NCI-H2107 treated with DMSO at 0.1 percent for 48 hours (cell line): ENCODE measurements at regions not wholly inside any gene's neighbourhood (a gene's known extent, or its start where the extent isn't known, plus 50 kb on each side); places are given as distances from the start of the nearest gene placed in this dataset.

ENCODE experiments used
- DNase-seq: peaks from one replicate; lab custom pipeline; 2025; ENCODE audit not compliant: unreplicated experiment; lab: John Stamatoyannopoulos, UW

DNA sequence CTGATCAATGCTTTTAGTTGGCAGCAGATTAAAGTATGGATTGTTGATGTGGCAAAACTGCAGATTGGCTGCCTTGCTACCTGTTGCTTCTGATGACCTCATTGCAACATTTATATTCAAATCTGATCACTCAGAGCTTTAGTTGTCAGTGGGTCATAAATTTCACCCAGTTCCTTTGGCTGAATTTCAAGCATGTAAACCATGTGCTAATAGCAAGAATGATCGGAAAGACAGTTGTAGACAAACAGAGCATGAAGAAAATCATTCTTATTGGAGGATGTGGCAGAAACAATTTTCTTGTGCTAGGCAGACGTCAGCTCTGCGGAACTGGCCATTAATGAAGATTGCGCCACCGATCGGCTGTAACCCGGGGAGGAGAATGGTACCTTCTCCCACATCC lies 346.6 kb upstream of the EEF2KMT start:
- DNase-seq, result no peak

DNA sequence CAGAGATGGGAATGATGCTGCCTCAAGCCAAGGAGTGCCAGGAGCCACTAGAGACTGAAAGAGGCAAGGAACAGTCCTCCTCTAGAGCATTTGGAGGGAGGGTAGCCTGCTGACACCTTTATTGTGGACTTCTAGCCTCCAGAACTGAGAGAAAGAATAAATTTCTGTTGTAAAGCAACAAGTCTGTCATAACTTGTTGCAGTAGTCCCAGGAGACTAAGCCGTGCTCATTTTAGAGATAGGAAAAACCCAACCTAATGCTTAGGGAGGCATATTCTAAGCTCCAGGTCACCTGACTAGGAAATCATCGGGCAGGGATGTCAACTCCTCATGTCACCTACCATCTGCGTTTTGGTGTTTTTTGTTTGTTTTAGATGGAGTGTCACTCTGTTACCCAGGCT lies 345.4 kb upstream of the EEF2KMT start:
- no peak for DNase-seq

DNA sequence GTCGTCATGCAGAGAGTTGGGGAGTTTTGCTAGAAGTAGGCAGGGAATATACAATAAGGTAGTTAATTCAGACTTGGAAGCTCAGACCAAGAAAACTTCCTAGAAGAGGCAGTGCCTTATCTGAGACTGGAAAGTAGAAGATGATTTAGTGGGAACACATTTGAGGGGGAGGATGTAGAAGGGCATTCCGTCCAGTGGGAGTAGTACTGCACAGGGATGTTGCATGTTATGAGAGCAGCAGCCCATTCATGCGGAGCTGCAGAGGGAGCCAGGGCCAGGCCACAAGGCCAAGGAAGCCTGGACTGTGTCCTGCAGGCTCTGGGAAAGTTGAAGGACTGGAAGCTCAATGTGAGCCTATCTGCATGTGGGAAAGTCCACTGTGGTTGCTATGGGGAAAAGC lies 344.5 kb upstream of the EEF2KMT start:
- no peak for DNase-seq

DNA sequence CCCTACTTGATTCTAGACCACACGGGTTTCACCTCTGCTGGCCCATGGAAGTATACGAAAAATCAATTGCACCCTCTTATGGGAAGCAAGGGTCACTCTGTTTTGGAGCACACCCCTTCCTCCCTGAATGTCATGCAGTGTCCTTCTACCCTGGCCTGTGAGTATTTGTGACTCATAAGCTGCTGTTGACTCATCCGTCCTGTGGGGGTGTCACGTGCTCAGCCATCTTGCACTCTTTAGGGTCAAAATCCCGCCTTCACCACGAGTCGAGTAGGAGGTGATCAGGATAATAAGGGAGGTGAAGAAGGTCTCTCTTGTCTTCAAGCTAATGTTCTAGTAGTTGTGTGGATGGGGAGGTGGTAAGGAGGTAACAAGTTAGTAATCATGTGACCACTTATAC lies 341.0 kb upstream of the EEF2KMT start:
- no peak for DNase-seq

DNA sequence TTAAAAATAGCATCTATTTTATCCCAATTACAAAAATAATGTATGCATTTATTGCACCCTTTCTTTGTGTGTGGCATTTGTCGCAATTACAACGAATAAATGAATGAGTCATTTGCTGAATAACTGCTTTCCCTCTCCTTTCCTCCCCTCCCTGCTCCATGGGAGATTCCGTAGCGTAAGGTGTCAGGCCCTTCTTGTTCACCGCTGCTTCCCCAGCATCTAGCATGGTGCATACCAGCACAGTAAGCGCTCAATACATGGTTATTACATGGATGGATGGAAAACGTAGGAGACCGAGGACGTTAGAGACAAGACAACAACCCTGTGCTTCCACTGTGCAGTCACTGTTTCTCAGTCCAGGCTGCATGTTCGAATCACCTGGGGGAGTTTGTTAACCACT lies 336.0 kb upstream of the EEF2KMT start:
- DNase-seq, result no peak

DNA sequence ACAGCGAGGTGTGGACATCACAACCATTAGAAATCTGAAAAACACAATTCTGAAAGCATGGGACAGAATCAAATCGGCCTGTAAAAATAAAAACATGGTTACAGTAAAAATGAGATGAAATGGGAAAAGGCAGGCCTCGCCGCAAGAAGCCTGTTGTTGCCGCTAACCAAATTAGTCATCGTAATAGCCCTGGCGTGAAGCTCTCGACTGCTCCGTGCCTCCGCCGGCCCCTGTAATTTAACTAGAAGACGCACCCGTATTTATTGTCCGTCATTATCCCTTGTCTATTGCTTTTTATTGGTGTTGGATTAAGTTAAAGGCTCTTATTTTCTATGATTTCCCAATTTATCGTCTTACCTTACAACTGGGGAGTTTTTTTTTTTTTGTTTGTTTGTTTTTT lies 334.6 kb upstream of the EEF2KMT start:
- no peak for DNase-seq

DNA sequence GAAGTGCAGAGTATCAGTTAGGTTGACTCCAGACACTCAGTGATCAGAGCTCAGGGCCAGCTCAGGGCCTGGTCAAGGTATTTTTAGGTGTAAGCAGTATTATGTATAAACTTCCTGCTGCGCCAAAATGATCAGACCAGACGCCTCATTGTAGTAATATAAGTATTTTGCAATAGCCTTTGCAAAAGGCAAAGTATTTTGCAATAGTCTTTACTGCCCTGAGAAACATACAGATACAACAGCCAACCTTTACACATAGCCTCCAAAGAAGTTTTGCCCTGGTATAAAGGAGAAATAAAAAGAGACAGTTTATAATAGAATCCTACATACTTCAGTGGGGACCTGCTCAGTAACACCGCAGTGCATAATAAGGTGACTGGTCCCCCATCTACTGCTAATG lies 333.0 kb upstream of the EEF2KMT start:
- no peak for DNase-seq

DNA sequence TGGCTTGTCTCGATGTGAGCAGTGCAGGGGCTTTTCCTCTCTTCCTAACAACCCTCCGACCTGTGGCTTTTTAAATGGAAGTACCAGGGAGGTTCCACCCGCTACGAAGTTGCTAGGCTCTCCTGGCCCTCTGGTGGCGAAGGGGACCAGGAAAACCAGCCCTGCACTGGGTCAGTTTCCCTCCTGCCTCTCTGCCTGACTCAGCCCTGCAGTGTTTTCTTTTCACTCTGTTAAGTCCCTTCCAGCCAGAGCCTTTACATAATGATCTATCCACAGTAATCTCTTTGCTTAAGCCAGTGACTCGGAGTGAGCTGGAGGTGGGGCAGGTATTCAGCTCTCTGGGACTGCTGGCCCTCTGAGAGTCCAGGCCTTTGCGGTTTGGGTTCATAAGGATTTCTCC lies 331.3 kb upstream of the EEF2KMT start:
- DNase-seq, result no peak

DNA sequence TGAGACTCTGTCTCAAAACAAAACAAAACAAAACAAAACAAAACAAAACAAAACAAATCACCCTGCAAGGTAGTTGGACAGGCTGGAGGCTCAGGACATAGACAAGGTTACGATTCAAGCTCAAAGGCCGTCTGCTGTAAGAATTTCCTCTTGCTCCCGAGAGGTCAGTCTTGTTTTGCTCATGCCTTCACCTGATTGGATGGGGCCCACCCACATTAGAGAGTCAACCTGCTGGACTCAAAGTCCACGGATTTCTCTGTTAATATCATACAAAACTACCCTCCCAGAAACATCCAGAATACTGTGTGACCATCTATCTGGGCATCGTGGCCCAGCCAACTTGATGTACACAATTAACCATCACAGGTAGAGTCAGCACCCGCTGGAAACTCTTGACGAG lies 330.0 kb upstream of the EEF2KMT start:
- DNase-seq, result no peak

DNA sequence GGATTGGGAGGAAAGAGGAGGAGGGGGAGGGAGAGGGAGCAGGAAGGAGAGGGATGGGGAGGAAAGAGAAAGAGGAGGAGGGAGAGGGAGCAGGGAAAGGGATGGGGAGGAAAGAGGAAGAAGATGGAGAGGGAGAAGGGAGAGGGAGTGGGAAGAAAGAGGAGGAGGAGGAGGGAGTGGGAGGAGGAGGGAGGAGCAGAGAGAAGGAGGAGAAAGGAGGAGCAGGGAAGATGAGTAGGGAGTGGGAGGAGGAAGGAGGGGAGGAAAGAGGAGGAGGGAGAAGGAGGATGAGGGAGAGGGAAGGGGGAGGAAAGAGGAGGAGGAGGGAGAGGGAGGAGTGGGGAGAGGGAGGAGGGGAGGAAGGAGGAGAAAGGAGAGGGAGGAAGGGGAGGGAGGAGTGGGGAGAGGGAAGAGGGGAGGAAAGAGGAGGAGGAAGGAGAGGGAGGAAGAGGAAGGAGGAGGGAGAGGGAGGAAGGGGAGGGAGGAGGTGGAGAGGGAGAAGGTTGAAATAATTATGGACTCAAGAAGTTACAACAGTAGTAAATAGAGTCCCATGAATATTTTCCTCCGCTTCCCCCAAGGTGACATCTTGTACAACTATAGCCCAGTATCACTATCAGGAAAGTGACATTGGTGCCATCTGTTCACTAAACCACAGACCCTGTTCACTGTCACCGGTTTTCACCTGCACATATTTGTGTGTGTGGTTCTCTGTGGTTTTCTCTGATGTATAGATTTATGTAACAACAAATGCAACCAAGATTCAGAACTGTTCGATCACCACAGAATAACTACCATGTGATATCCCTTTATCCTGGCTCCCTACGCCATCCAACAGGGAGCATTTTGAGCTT lies 325.3 kb upstream of the EEF2KMT start:
- no peak for DNase-seq

DNA sequence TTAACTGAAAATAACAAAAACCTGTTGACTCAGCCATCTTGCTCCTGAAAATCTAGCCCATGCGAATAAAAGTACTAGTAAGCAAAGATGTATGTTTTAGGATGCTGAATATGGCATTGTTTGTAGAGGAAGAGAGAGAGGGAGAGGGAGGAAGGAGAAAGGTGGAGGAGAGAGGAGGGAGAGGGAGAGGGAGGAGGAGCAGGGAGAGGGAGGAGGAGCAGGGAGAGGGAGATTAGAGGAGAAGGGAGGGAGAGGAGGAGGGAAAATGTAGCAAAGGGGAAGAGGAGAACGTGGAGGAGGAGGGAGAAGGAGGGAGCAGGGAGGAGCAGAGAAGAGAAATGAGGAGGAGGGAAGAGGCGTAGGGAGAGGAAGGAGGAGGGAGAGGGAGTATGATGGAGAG lies 324.5 kb upstream of the EEF2KMT start:
- DNase-seq, result no peak

DNA sequence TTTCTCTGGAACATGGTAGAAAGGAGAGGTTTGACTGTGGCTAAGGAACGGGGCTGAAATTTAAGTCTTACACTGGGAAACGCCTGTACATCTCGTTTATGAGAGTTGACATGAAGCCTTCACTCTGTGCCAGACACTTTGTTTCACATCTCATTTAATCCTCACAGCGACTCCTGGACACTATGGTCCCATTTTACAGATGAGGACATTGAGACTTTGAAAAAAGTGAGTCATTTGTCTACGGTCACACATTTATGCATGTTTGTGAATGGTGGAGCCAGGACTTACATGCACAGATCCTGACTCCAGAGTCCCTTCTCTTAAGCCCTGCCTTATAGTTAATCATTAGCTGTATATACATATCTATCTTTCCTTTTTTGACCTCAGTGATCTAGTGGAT lies 318.4 kb upstream of the EEF2KMT start:
- no peak for DNase-seq

DNA sequence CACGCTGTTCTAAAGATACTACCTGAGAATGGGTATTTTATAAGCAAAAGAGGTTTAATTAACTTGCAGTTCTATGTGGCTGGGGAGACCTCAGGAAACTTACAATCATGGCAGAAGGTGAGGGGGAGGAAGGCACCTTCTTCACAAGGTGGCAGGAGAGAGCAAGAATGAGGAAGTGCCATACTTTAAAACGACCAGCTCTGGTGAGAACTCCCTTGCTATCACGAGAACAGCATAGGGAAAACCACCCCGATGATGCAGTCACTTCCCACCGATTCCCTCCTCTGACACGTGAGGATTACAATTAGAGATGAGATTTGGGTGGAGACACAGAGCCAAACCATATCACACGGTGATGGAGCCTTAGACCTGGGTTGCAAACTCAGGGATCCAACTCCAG lies 317.5 kb upstream of the EEF2KMT start:
- DNase-seq, result no peak

DNA sequence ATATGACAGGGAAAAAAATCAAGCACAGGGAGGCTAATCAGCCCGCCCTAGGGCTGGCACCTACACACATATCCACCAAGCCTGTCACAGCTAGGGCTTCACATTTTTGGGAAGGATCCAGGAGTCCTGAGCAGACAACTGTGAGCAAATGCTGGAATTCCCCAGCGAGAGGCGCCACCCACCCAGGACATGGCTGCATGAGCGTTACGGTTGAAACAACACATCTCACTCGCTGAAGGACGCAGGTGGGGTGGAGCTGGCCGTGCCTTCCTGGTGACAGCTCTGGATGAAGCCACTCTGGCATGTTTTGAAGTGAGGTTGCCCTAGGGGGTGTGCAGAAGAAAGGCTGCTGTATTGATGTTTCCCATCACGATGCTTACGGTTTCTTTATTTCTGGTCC lies 315.1 kb upstream of the EEF2KMT start:
- DNase-seq, result no peak

DNA sequence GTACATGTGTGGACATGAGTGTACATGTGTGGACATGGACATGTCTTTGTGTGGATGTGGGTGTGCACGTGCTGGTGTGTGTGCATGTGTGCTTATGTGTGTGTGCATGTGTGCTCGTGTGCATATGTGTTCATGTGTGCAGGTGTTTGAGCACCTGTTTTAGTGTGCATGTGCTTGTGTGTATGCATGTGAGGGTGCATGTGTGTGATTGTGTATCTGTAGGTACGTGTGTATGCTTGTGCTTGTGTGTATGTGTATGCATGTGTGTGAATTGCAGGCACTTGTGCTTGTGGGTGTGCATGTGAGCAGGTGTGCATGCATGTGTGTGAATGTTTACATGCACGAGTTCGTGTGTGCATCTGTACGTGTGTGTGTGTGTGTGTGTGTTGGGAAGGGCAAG lies 300.6 kb upstream of the EEF2KMT start:
- DNase-seq, result no peak

DNA sequence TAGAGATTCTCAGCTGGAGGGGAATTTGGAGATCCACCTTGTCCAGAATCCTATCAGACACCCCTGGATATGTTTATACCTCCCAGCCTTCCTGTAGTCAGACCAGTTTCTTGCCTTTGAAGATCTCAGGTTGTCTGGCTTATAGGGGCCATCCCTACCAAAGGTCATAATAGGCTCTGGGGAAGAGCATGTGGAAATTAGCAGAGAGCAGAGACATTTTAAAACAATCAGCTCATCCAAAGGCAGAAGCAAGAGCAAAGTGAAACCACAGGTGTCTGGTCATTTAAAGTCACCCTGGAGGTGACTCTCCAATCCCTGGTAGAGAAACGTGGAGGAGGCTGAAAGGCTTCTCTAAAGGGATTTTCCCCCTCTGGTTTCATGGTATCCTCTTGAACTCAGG lies 299.3 kb upstream of the EEF2KMT start:
- DNase-seq, result no peak

DNA sequence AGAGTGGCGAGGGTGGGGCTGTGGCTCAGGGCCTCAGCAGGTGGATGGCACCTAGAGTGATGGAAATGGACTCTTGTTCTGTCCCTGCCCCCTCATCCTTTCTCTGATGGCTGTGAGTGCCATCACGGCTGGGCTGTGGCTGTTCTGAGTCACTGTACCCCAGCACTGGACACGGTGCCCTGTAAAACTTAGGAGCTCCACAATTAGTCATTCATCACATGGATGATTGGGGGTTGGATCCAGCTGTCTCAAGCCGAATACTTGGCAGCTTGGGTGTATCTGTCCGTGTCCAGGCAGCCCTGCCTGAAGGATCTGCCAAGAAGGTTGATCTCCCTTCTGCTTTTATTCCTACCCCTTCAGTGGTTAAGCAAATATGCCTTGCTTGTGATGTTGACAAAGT lies 295.5 kb upstream of the EEF2KMT start:
- DNase-seq, result no peak

DNA sequence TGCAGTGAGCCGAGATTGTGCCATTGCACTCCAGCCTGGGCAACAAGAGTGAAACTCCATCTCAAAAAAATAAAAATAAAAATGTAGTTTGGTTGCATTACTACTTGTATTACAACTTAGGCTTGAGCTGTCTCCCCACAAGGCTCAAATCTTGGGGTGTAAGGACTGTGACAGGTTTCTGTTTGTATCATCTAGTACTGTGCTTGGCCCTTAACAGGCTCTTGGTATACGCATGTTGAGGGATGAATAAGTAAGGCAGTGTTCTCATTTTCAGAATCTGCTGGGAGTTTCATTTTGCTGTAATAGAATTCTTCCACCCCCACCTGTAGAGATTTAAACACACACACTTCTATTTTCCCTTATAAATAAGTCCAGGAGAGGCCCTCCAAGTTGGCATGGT lies 289.4 kb upstream of the EEF2KMT start:
- no peak for DNase-seq

DNA sequence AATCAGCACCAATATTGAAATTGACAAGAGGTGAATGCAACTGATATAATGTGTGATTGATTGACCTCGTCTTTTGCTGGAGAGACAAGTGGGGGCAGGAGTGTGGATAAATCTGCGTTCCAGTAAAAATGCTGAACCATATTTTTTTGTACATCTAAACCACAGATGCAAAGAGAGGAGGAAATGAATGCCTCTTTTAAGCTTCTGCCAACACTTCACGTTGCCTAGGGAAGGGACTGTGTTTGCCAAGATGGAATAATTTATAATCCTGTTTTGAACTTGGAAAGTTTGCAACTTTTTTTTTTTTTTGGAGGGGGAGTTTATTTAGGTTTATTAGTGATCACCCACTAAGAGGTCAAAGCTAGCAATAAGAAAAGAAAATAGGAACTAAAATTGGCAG lies 288.2 kb upstream of the EEF2KMT start:
- no peak for DNase-seq

DNA sequence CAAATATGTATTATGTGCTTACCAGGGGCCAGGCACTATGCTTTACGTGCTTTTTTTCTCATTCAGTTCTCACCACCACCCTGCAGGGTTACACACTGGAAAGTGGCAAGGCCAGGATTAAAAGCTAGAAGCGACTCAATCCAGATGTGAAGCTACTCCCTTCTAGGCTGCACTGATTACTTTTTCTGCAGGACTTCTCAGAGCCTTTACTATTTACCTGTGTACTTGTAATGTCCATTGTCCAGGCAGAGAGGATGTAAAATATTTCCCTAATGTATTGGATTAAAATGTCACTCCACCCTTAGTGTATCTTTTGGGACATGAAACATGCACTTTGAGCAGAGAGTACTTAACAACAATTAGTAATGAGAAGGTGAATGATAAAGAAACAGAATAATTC lies 287.5 kb upstream of the EEF2KMT start:
- no peak for DNase-seq

DNA sequence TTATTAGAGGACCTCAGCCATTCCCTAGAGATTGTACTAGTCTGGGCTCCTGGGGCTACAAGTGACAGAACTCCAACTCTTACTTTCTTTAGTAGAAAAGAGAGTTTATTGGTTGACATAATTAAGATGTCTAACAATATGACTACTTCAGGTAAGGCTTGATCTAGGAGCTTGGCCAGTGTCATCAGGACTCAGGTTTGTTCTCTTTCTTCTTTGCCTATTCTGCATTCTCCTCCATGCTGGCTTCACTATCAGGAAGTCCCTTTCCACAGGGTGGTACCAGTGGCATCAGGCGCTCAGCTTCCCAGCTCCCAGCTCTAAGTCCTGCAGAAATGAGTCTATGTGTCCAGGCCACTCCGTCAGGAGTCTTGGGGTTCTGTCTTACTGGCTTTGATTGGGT lies 286.1 kb upstream of the EEF2KMT start:
- DNase-seq, result no peak

DNA sequence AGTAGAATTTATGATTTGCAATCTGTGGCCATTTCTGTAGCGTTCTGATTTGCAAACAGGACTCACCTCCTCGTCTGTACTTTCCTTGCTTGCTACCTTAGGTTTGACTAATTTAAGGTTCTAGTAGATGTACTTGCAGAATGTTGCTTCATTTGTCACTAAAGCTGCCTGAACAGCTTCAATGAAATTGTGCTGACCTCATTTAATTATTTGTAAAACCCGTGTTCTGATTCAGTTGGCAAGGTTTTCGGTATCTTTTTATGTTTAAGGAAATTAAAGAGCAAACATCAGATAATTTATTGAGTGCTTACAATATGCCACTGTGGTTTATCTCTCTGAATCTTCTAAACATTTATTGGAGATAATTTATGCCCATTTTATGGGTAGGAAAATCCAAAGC lies 284.9 kb upstream of the EEF2KMT start:
- DNase-seq, result no peak

DNA sequence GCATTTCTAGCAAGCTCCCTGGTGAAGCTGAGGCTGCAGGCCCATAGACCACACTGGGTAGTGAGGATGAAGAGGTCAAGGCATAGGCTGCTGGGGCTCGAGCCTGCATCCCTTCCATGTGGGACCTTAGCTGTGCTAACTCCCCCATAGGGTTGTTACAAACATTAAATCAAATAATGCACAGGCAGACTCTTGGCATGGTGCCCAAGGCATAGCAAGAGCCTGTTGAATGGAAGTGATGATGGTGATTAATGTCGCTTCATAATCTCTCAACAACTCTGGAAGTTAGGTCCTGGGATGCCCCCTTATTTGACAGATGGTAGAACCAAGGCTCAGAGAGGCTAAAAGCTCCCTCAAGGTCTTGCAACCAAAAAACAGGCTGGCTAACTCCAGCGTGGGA lies 283.9 kb upstream of the EEF2KMT start:
- DNase-seq, result no peak
